ENCODE measurements at regions not wholly inside any gene's neighbourhood (a gene's known extent, or its start where the extent isn't known, plus 50 kb on each side); places are given as distances from the start of the nearest gene placed in this dataset.

- DNase-seq (ENCODE audit: low read depth, low spot score): no peak
Measured at GRCh38 chr2:137824501-137824900, 139.8 kb upstream of the HNMT start.

GRCh38 chr2:137826373-137827372 is 137.6 kb upstream of the HNMT start:
- DNase-seq (ENCODE audit: low read depth, low spot score): peak; percentile 14

DNA sequence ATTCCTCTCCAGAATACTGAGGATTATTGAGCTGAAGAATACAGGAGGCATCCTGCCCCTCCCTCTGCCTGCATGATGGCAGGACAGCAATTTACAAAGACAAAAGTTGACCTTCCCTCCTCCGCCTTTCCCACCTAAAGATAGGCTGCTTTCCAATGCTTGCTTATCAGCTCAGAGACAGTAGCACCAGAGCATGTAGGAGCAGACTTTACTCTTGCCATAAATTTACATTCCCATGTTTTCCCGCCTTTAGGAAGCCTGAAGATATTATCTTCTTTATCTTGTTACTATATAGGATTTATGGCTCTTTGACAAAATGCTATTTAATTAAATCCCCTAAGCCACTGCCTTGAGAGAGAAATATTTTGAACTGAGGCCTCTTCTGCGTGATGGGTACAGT is 135.6 kb upstream of the HNMT start:
- DNase-seq (ENCODE audit: low read depth, low spot score): no peak

GRCh38 chr2:137829251-137829650 is 135.0 kb upstream of the HNMT start:
- DNase-seq (ENCODE audit: low read depth, low spot score): no peak

DNA sequence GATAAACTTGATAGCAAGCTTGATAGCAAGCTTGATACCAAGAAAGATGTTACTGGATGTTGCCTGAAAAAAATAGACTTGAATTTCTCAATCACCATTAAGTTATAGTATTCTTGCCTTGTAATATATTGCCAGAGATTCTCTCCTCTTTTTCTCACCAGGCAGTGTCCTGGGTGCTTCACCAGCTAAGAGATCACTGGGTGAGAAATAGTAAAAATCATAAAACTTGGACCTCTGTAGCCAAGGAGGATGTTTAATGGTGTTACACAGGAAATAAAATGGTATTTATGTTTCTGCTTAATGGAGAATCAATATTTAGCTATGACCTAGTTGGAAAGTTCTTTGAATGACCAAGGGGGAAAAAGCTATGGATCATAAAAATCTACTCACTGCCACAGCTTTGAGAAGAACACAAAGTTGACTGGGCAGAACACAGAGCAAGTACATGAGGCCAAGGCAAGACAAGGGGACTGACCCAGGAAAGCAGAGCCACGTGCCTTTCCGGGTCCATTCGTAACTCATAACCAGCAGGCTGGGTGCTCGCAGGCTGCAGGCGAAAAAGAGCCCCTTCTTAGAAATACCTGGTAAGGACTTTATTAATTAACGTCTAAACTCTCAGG is 129.4 kb upstream of the HNMT start:
- DNase-seq (ENCODE audit: low read depth, low spot score): no peak

- DNase-seq (ENCODE audit: low read depth, low spot score): no peak
Measured at GRCh38 chr2:137836671-137837070, 127.6 kb upstream of the HNMT start.

DNA sequence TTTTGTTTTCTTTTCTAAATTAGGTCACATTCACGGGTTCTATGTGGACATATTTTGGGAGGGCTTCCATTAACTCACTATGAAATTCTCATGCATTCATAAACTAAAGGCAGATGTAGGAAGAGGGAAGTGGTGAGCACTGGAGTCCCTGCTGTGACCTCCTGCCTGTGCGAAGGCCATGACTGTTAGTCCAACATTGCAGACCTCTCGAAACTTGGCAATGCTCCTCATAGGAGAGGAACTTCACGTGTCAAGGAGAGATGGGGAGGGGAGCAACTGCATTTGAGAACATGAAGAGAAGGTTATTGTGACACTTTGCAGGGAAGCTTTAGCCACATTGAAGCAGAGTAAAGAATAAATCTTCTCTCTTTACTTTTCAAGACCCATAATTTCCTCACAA is 126.4 kb upstream of the HNMT start:
- no peak for DNase-seq (ENCODE audit: low read depth, low spot score)

DNA sequence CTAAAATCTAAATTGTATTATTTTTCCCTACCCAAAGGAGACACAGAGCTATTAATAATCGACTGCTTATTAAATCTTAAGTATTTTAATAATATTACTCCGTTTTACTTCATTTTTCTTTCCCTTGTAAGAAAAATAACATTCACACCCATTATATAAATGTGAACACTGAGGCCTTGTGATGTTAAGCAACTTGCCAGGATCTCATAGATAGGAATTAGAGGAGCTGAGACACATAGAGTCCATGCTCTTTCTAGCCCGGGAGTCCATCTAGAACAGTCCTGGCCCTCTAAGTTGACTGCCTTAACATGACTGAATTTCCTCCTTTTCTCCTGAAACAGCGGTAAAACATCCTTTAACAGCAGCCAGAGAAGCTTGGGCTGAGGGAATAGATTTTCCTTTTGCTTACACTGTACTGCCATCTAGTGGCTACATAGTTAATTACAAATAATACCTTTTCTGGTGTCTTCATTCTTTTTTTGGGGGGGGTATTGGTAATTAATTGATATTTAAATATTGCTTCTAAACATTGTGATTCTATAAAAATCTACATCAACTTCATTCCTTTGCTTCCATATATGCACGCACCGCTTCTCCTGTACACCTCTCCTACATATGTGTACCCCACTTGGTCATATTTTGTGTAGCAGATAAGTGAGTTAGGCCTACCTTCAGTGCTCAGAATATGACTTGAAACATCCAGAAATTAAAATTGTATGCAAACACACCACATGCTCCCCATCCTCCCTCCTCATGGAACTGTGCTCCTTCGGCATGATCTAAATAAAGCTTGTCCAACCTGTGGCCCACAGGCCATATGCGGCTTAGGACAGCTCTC is 125.8 kb upstream of the HNMT start:
- peak; percentile 70 for DNase-seq (ENCODE audit: low read depth, low spot score)

DNA sequence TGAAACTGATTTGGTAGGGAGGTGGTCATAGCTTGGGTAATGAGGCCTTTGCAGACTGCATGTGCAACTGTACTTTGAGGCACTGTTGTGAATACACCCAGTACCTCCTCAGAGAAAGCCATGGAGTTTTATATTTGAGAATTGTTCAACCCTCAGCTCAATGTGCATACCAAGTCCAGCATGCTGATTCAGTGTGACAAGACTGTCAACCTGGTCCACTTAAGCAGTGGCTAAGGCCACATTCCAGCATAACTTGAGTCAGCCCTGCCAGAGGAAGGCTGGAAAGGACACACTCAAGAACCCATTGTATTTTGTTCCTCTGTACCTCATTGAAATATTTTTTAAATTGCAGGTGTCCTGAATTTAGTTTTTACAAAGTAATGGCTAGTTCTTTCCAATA is 121.8 kb upstream of the HNMT start:
- peak; percentile 25 for DNase-seq (ENCODE audit: low read depth, low spot score)

- no peak for DNase-seq (ENCODE audit: low read depth, low spot score)
Measured at GRCh38 chr2:137842952-137843351, 121.3 kb upstream of the HNMT start.

DNA sequence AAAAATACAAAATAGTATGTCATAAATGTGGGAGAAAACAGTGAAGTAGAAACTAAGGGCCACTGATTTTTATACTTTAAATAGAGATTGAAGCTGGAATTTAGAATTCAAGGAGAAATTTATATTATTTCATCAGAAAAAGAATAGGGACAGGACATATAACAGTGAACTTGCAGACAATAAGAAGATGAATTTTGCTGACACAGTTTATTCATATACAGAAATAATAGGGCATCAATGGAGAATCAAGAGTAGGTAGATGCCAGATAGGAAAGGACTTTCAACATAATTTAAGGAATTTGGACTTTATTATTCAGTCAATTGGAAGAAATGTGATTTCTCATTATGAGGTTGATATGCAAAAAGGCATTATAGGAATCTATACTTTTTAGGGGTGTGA is 118.9 kb upstream of the HNMT start:
- DNase-seq (ENCODE audit: low read depth, low spot score): no peak

GRCh38 chr2:137846993-137847392 is 117.3 kb upstream of the HNMT start:
- no peak for DNase-seq (ENCODE audit: low read depth, low spot score)

- no peak for DNase-seq (ENCODE audit: low read depth, low spot score)
Measured at GRCh38 chr2:137847443-137847842, 116.8 kb upstream of the HNMT start.

GRCh38 chr2:137857881-137858280 is 106.4 kb upstream of the HNMT start:
- no peak for DNase-seq (ENCODE audit: low read depth, low spot score)

DNA sequence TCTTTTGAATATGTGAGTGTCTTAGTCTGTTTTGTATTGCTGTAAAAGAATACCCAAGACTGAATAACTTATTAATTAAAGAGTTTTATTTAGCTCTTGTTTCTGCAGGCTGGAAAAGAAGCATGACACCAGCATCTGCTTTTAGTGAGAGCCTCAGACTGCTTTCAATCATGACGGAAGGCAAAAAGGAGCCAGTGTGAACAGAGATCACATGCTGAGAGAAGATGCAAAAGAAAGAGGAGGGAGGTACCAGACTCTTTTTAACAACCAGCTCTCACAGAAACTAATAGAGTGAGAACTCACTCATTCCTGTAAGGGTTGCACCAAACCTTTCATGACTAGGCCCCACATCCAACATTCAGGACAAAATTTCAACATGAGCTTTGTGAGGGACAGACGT is 101.6 kb upstream of the HNMT start:
- DNase-seq (ENCODE audit: low read depth, low spot score): no peak

DNA sequence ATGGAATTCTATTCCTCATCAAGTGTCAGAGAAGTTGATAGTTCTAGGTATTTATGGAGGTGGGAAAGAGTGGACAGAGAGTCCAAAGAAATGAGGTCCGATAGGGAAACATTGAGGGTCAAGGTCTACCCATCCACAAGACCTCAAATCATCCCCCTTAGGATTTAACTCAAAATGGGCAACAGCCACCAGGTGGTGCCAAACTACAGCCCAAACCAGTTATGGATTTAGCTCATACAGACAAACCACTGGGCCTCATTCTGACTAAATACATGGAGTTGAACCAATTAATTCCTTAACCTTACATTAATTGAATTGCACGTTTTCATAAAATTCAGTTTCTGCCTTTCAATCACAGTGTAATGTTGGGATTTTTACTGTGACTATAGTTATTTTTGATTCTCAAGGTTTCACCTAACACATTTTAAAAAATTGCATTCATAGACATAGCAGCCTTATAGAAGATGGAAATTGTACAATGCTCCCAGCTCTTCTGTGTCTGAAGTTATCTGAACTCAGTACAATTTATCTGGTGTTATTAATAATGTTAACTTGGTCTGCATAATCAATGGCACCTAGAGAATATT is 98.2 kb upstream of the HNMT start:
- peak; percentile 66 for DNase-seq (ENCODE audit: low read depth, low spot score)

GRCh38 chr2:137870682-137871081 is 93.6 kb upstream of the HNMT start:
- DNase-seq (ENCODE audit: low read depth, low spot score): no peak

GRCh38 chr2:137872577-137872976 is 91.7 kb upstream of the HNMT start:
- DNase-seq (ENCODE audit: low read depth, low spot score): no peak

DNA sequence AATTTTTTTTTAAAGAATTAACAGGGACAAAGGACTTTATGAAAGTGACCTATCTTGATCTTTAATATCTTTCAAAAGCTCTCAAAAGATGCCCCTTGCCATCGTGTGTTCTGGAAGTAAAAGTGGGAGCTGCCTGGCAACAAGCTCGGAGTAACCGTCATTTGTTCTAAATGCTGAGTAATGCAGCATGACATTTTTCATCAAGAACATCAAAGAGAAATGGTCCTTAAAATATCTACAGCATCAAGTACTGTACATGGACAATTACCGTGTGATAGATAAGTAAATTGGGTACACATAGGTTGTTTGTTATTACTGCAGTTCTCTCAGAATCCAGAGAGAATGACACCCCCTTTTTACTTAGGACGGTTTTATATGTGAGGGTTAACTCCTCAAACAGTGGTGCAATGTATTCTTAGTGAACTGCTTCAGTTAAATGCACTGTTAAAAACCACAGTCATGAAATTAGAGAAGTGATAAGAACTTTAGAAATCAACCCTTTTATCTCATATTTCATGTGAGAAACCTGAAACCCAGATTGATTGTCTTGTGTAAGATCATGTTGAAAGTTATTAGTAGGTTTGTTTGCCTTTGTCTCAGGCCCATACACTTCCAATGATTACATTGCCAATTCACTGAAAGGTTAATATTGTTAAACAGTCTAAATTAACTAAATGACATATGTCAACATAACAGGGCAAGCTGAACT is 90.6 kb upstream of the HNMT start:
- DNase-seq (ENCODE audit: low read depth, low spot score): no peak

DNA sequence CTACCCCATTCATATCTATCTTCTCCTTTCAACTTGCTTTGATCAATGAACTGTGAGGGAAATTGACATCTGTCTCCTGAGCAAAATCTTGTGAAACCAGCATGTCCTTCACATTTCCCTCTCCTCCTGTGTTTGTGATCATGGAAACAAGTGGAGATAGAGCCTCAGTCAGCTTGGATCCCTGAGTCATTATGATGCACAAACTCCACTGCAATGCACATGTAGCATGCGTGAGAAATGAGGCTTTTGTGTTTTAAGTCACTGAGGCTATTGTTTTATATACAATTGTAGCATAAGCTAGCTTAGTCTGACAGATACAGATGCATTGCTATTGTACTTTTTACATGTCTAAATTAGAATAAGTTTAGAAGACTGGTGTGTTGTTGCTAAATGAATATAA is 85.2 kb upstream of the HNMT start:
- no peak for DNase-seq (ENCODE audit: low read depth, low spot score)

DNA sequence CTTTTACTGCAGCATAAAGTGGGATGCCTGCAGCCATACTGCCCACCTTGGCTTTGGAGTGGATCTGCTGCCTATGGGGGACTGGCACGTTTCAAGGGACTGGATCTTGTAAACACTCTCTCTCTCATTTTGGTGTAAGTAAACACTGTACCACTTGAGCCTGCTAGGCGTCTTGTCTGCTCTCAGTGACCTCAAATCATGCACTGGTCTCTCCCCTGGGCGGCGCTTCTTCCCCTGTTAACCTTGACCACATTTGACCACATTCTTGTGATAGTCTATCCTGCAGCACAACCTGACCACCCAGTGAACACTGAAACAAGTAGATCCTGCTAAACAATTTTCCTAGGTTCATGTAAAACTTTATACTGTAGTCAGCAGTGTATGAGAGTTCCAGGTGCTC is 82.6 kb upstream of the HNMT start:
- no peak for DNase-seq (ENCODE audit: low read depth, low spot score)
